IMR-90 (cell line): ENCODE measurements at regions not wholly inside any gene's neighbourhood (a gene's known extent, or its start where the extent isn't known, plus 50 kb on each side); places are given as distances from the start of the nearest gene placed in this dataset.

ENCODE experiments used
- ATAC-seq: fragments of 200-7000 bp; cut with Tn5 transposase; 2 replicates; pipeline ENCODE4 v1.9.1; 2020; ENCODE audit warnings: low read depth, mild to moderate bottlenecking, moderate library complexity
- BruUV-seq: library from RNA; stranded (reverse); fragments of 400-500 nt; replicated peaks from 2 replicates; lab custom pipeline; 2021; lab: Mats Ljungman, UMichigan
- CTCF ChIA-PET: fragments of 300-600 bp; formaldehyde crosslinking; extraction: SDS; loops from one replicate; lab custom pipeline; 2021; ENCODE audit warnings: antibody characterized with exemption; lab: Yijun Ruan, JAX
- POLR2A ChIA-PET: fragments of 300-600 bp; sonication (Branson Sonifier 250); formaldehyde crosslinking; loops from one replicate; lab custom pipeline; 2022; ENCODE audit warnings: antibody characterized with exemption; ENCODE audit not compliant: unreplicated experiment; lab: Charles Lee
- DNase-seq: peaks from one replicate; pipeline ENCODE4 v3.0.0; 2013
- H2AFZ ChIP-seq: replicated peaks from 2 replicates; pipeline ENCODE3; 2013; ENCODE audit warnings: low read length, mild to moderate bottlenecking; ENCODE audit not compliant: poor library complexity
- H2AK5ac ChIP-seq: 2 replicates; pipeline ENCODE4 v1.6.1; 2013; ENCODE audit warnings: low read depth, low read length, inconsistent platforms
- H2AK9ac ChIP-seq: replicated peaks from 2 replicates; pipeline ENCODE3; 2013; ENCODE audit warnings: mild to moderate bottlenecking, low read depth, low read length, moderate library complexity; ENCODE audit not compliant: poor library complexity
- H2BK120ac ChIP-seq: 2 replicates; pipeline ENCODE4 v1.6.1; 2013; ENCODE audit warnings: low read depth, low read length, inconsistent platforms
- H2BK15ac ChIP-seq: 3 replicates; pipeline ENCODE4 v1.6.1; 2013; ENCODE audit warnings: low read depth, low read length, inconsistent platforms
- H2BK20ac ChIP-seq: 2 replicates; pipeline ENCODE4 v1.6.1; 2013; ENCODE audit warnings: low read depth, mild to moderate bottlenecking, inconsistent platforms, low read length, moderate library complexity
- H2BK5ac ChIP-seq: 2 replicates; pipeline ENCODE4 v1.6.1; 2013; ENCODE audit warnings: mild to moderate bottlenecking, low read depth, low read length, inconsistent platforms; ENCODE audit not compliant: poor library complexity, severe bottlenecking
- H3K14ac ChIP-seq: replicated peaks from 2 replicates; pipeline ENCODE4 v1.6.1; 2013; ENCODE audit warnings: low read depth, low read length, inconsistent platforms
- H3K18ac ChIP-seq: 2 replicates; pipeline ENCODE4 v1.6.1; 2013; ENCODE audit warnings: low read depth, low read length, control low read depth
- H3K23ac ChIP-seq: 2 replicates; pipeline ENCODE4 v1.6.1; 2013; ENCODE audit warnings: low read depth, low read length, inconsistent platforms
- H3K27ac ChIP-seq: 2 replicates; pipeline ENCODE4 v1.5.1; 2013; ENCODE audit warnings: mild to moderate bottlenecking, control low read depth, low read length; ENCODE audit not compliant: insufficient read depth
- H3K27me3 ChIP-seq: 2 replicates; pipeline ENCODE4 v1.6.1; 2013; ENCODE audit warnings: low read length; ENCODE audit not compliant: control insufficient read depth, insufficient read depth
- H3K36me3 ChIP-seq: 2 replicates; pipeline ENCODE4 v1.6.1; 2013; ENCODE audit warnings: low read length, mixed read lengths; ENCODE audit not compliant: control insufficient read depth, insufficient read depth
- H3K4ac ChIP-seq: 2 replicates; pipeline ENCODE4 v1.6.1; 2013; ENCODE audit warnings: low read depth, low read length, inconsistent platforms
- H3K4me1 ChIP-seq: 2 replicates; pipeline ENCODE4 v1.6.1; 2013; ENCODE audit warnings: low read length, mixed read lengths; ENCODE audit not compliant: control insufficient read depth, insufficient read depth
- H3K4me2 ChIP-seq: 2 replicates; pipeline ENCODE4 v1.6.1; 2013; ENCODE audit warnings: low read depth, mild to moderate bottlenecking, control low read depth, low read length, moderate library complexity
- H3K4me3 ChIP-seq: 2 replicates; pipeline ENCODE4 v1.5.1; 2013; ENCODE audit warnings: low read depth, mild to moderate bottlenecking, control low read depth, low read length, moderate library complexity; ENCODE audit not compliant: insufficient read depth
- H3K56ac ChIP-seq: 2 replicates; pipeline ENCODE4 v1.6.1; 2013; ENCODE audit warnings: low read length, inconsistent platforms; ENCODE audit not compliant: insufficient read depth; ENCODE audit errors: extremely low read depth
- H3K79me1 ChIP-seq, 2 experiments: 2 replicates each; pipeline ENCODE4 v1.6.1; 2013; ENCODE audit warnings: low read length in 2 of 2, inconsistent platforms in 1 of 2, low read depth in 1 of 2
- H3K9ac ChIP-seq: 2 replicates; pipeline ENCODE4 v1.6.1; 2013; ENCODE audit warnings: low read depth, low read length, control low read depth
- H3K9me1 ChIP-seq: 2 replicates; pipeline ENCODE4 v1.6.1; 2013; ENCODE audit warnings: low read length, inconsistent platforms; ENCODE audit not compliant: insufficient read depth
- H3K9me3 ChIP-seq: 2 replicates; pipeline ENCODE4 v1.6.1; 2013; ENCODE audit warnings: low read length; ENCODE audit not compliant: control insufficient read depth, insufficient read depth
- H4K20me1 ChIP-seq: 2 replicates; pipeline ENCODE4 v1.6.1; 2013; ENCODE audit warnings: low read length, inconsistent platforms; ENCODE audit not compliant: insufficient read depth
- H4K5ac ChIP-seq: 2 replicates; pipeline ENCODE4 v1.6.1; 2013; ENCODE audit warnings: mild to moderate bottlenecking, low read depth, low read length, control low read depth
- H4K8ac ChIP-seq, 2 experiments: 2 replicates each; pipeline ENCODE4 v1.6.1; 2013; ENCODE audit warnings: low read depth in 2 of 2, low read length in 2 of 2, control low read depth in 1 of 2, inconsistent platforms in 1 of 2
- H4K91ac ChIP-seq: 2 replicates; pipeline ENCODE4 v1.6.1; 2013; ENCODE audit warnings: low read depth, low read length, inconsistent platforms; ENCODE audit not compliant: insufficient read depth
- BHLHE40 ChIP-seq: fragments of 150-350 bp; IDR thresholded peaks from 2 replicates; pipeline ENCODE4 v1.6.1; 2016; ENCODE audit warnings: mild to moderate bottlenecking, low read depth, low read length
- CEBPB ChIP-seq: IDR thresholded peaks from 2 replicates; pipeline ENCODE4 v1.6.1; 2012; ENCODE audit warnings: low read depth, low read length, improper control_type of control experiment
- CHD1 ChIP-seq: IDR thresholded peaks from 2 replicates; pipeline ENCODE4 v1.6.1; 2012; ENCODE audit warnings: low read depth, low read length, improper control_type of control experiment
- CTCF ChIP-seq: conservative IDR thresholded peaks from 2 replicates; pipeline ENCODE4 v1.5.1; 2012; ENCODE audit warnings: mild to moderate bottlenecking, low read depth, low read length, improper control_type of control experiment
- FOS ChIP-seq: fragments of 150-350 bp; IDR thresholded peaks from 2 replicates; pipeline ENCODE4 v1.6.1; 2016; ENCODE audit warnings: low read depth, low read length
- MAFK ChIP-seq: IDR thresholded peaks from 2 replicates; pipeline ENCODE4 v1.6.1; 2012; ENCODE audit warnings: low read depth, low read length, improper control_type of control experiment
- MAZ ChIP-seq: IDR thresholded peaks from 2 replicates; pipeline ENCODE4 v1.6.1; 2012; ENCODE audit warnings: low read depth, mild to moderate bottlenecking, low read length, improper control_type of control experiment, moderate library complexity, borderline replicate concordance
- MXI1 ChIP-seq: IDR thresholded peaks from 2 replicates; pipeline ENCODE4 v1.6.1; 2012; ENCODE audit warnings: low read depth, mild to moderate bottlenecking, low read length, moderate library complexity, borderline replicate concordance
- NFE2L2 ChIP-seq: fragments of 150-350 bp; IDR thresholded peaks from 2 replicates; pipeline ENCODE4 v1.6.1; 2016; ENCODE audit warnings: low read depth, mild to moderate bottlenecking, low read length
- POLR2A ChIP-seq: IDR thresholded peaks from 2 replicates; pipeline ENCODE4 v1.6.1; 2012; ENCODE audit warnings: mild to moderate bottlenecking, low read depth, low read length
- RAD21 ChIP-seq: IDR thresholded peaks from 2 replicates; pipeline ENCODE4 v1.6.1; 2012; ENCODE audit warnings: low read length, improper control_type of control experiment
- RCOR1 ChIP-seq: IDR thresholded peaks from 2 replicates; pipeline ENCODE4 v1.6.1; 2012; ENCODE audit warnings: mild to moderate bottlenecking, low read length, improper control_type of control experiment; ENCODE audit not compliant: insufficient replicate concordance
- RFX5 ChIP-seq: IDR thresholded peaks from 2 replicates; pipeline ENCODE4 v1.8.0; 2012; ENCODE audit warnings: low read depth, mild to moderate bottlenecking, low read length, moderate library complexity
- SMC3 ChIP-seq: fragments of 150-350 bp; IDR thresholded peaks from 2 replicates; pipeline ENCODE4 v1.6.1; 2016; ENCODE audit warnings: low read depth, mild to moderate bottlenecking, antibody characterized with exemption, low read length, moderate library complexity
- USF2 ChIP-seq: fragments of 150-350 bp; IDR thresholded peaks from 2 replicates; pipeline ENCODE4 v1.6.1; 2017; ENCODE audit warnings: mild to moderate bottlenecking, antibody characterized with exemption, low read length, low read depth
- WGBS, 2 experiments: methylation state at CpG; one replicate each; pipeline versions ENCODE4 v1.1.5 to v1.1.7; 2013; ENCODE audit warnings: missing lambda C conversion rate in 2 of 2; ENCODE audit not compliant: insufficient read length in 1 of 2; ENCODE audit errors: extremely low coverage in 2 of 2; 5-methylcytosine and 5-hydroxymethylcytosine counted together
- dilution Hi-C: fragments of 300-500 bp; cut with HindIII; formaldehyde crosslinking; loops from one replicate; pipeline ENCODE4 v1.14.3; 2018; ENCODE audit warnings: low sequenced_read_pairs; ENCODE audit not compliant: unreplicated experiment
- in situ Hi-C: fragments of 300-500 bp; cut with MboI; formaldehyde crosslinking; loops from 3 replicates; pipeline ENCODE4 v1.14.3; 2019; ENCODE audit warnings: low sequenced_read_pairs, inconsistent platforms, mixed read lengths
- intact Hi-C: fragments of 100-400 bp; cut with micrococcal nuclease; formaldehyde crosslinking; loops from 2 replicates; pipeline ENCODE4 v1.10.0; 2022
- TF ChIP-seq, protein P1 (sequence below): fragments of 150-350 bp; IDR thresholded peaks from 2 replicates; pipeline ENCODE4 v1.6.1; 2016; ENCODE audit warnings: low read depth, mild to moderate bottlenecking, low read length, moderate library complexity, borderline replicate concordance

- H2BK120ac ChIP-seq, result no peak overlapping the region
- no peak for TF ChIP-seq CEBPB
- TF ChIP-seq MAZ, result no peak
- TF ChIP-seq, protein P1, sequence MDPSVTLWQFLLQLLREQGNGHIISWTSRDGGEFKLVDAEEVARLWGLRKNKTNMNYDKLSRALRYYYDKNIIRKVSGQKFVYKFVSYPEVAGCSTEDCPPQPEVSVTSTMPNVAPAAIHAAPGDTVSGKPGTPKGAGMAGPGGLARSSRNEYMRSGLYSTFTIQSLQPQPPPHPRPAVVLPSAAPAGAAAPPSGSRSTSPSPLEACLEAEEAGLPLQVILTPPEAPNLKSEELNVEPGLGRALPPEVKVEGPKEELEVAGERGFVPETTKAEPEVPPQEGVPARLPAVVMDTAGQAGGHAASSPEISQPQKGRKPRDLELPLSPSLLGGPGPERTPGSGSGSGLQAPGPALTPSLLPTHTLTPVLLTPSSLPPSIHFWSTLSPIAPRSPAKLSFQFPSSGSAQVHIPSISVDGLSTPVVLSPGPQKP, result no peak
- TF ChIP-seq MAFK, result no peak
- TF ChIP-seq BHLHE40, result no peak
- TF ChIP-seq RCOR1, result no peak
- TF ChIP-seq CHD1, result no peak
- TF ChIP-seq SMC3, result no peak
- no peak for TF ChIP-seq MXI1
- TF ChIP-seq FOS, result no peak
- TF ChIP-seq POLR2A, result no peak
- TF ChIP-seq RFX5, result no peak
- TF ChIP-seq RAD21, result no peak
- TF ChIP-seq USF2, result no peak
- TF ChIP-seq CTCF, result no peak
- no peak for TF ChIP-seq NFE2L2
- no peaks in the 10 kb centered on the region for H3K79me1 ChIP-seq
- H3K56ac ChIP-seq, result no peak overlapping the region
- no peak overlapping the region for H2BK5ac ChIP-seq
- H3K27ac ChIP-seq, result no peak overlapping the region
- H2AFZ ChIP-seq, result no peak overlapping the region
- H2BK15ac ChIP-seq, result no peak overlapping the region
- no peaks in the 10 kb centered on the region for H3K4me1 ChIP-seq
- no peak overlapping the region for H4K8ac ChIP-seq
- no peaks in the 10 kb centered on the region for H3K9me1 ChIP-seq
- no peak overlapping the region for H3K18ac ChIP-seq
- H3K9me3 ChIP-seq, result no peaks in the 10 kb centered on the region
- WGBS, 2 experiments, result 43% methylated on average over 3 of the region's 4 CpGs; no CpG with 5 or more reads in 1 of the 2 experiments
- no peak overlapping the region for H3K9ac ChIP-seq
- H4K91ac ChIP-seq, result no peak overlapping the region
- ChIA-PET POLR2A (no interaction called here), CTCF (no interaction called here)
- H3K4me3 ChIP-seq, result no peak overlapping the region
- DNase-seq, result no peak
- no peaks in the 10 kb centered on the region for H3K36me3 ChIP-seq
- no peak overlapping the region for H2AK5ac ChIP-seq
- intact Hi-C loops, result no loop called here
- in situ Hi-C loops, result no loop called here
- H3K27me3 ChIP-seq, result no peaks in the 10 kb centered on the region
- no peak overlapping the region for H3K14ac ChIP-seq
- H3K4me2 ChIP-seq, result no peak overlapping the region
- ATAC-seq, result no peak
- no peak overlapping the region for H3K4ac ChIP-seq
- H2BK20ac ChIP-seq, result no peak overlapping the region
- H3K23ac ChIP-seq, result no peak overlapping the region
- no peaks in the 10 kb centered on the region for H4K20me1 ChIP-seq
- BruUV-seq, result no TSS peak
- no peak overlapping the region for H4K5ac ChIP-seq
- dilution Hi-C loops, result no loop called here
- H2AK9ac ChIP-seq, result no peak overlapping the region
Measured at GRCh38 chr5:158139161-158139560, 280.2 kb upstream of the CLINT1 start.
